Mucosa of descending colon (tissue), 3 donors: ENCODE measurements at regions not wholly inside any gene's neighbourhood (a gene's known extent, or its start where the extent isn't known, plus 50 kb on each side); places are given as distances from the start of the nearest gene placed in this dataset.

Experiments used
- ATAC-seq: fragments of 200-7000 bp; cut with Tn5 transposase; one replicate; pipeline ENCODE4 v1.9.1; 2020; ENCODE audit warnings: mild to moderate bottlenecking, moderate library complexity
- DNase-seq, 3 donors: peaks; one replicate each; pipeline ENCODE4 v3.0.0-alpha.2; 2020
- H3K36me3 ChIP-seq: fragments of 200-600 bp; one replicate; pipeline ENCODE4 v1.8.0; 2021; ENCODE audit warnings: low read depth, mild to moderate bottlenecking
- H3K4me1 ChIP-seq: fragments of 200-600 bp; one replicate; pipeline ENCODE4 v1.8.0; 2021; ENCODE audit warnings: low read depth, mild to moderate bottlenecking
- H3K4me3 ChIP-seq: fragments of 200-600 bp; one replicate; pipeline ENCODE4 v1.8.0; 2021; ENCODE audit warnings: mild to moderate bottlenecking
- H3K9me3 ChIP-seq: fragments of 200-600 bp; one replicate; pipeline ENCODE4 v1.8.0; 2021; ENCODE audit warnings: mild to moderate bottlenecking
- intact Hi-C, 2 donors: fragments of 100-400 bp; cut with DNase I in 1 of 2; cut with micrococcal nuclease in 1 of 2; formaldehyde crosslinking; loops; one replicate each; pipeline versions ENCODE4 v1.11.0 to v1.11.1; 2022; cut with DNase I, micrococcal nuclease
- TF ChIP-seq, protein P1 (sequence below): fragments of 200-600 bp; IDR thresholded peaks from one replicate; pipeline ENCODE4 v1.8.0; 2022; ENCODE audit warnings: antibody characterized with exemption, mild to moderate bottlenecking
- donor health status: DM: no; HTN: no; CAD: no; lungs with moderate emphysema.
- donor health status: DM: no; HTN: no; CAD: no.
- donor health status: DM: no; HTN: yes; CAD: no.

DNA sequence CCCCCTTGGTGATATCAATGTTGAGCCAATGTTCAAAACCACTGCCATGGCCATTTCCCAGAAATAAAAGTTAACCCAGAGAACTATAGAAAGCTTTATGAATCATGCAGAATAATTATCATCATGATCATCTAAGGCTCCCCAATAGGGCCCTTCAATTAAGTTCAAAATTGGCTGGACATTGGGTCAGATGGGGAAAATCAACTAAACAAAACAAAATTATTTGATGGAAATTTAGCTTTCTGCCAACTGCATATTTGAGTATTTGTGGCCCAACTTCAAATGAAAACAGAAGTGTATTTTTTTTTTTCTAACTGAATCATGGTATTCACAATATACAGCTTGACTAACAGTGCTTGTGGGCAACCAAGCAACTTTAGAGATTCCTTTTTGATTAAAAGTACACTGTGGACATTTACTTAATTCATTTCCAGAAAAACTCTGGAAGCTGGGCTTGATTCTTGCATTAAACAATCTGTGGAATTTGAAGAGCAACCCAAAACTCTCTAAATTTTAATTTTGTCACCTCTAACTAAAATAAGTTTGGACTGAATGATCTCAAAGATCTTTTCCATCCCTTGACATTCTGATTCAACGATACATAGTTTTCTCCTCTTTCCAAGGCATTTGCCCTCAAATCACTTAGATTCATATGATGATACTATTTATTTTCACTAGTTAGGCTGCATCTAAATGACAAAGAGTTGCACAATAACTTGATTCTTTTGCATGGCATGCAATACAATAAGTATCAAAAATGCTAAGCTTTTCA lies 203.2 kb downstream of the AHR start:
- TF ChIP-seq, protein P1, sequence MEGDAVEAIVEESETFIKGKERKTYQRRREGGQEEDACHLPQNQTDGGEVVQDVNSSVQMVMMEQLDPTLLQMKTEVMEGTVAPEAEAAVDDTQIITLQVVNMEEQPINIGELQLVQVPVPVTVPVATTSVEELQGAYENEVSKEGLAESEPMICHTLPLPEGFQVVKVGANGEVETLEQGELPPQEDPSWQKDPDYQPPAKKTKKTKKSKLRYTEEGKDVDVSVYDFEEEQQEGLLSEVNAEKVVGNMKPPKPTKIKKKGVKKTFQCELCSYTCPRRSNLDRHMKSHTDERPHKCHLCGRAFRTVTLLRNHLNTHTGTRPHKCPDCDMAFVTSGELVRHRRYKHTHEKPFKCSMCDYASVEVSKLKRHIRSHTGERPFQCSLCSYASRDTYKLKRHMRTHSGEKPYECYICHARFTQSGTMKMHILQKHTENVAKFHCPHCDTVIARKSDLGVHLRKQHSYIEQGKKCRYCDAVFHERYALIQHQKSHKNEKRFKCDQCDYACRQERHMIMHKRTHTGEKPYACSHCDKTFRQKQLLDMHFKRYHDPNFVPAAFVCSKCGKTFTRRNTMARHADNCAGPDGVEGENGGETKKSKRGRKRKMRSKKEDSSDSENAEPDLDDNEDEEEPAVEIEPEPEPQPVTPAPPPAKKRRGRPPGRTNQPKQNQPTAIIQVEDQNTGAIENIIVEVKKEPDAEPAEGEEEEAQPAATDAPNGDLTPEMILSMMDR, result no peak
- no peak for ATAC-seq
- H3K4me3 ChIP-seq, result no peak overlapping the region
- H3K9me3 ChIP-seq, result no peaks in the 10 kb centered on the region
- no peaks in the 10 kb centered on the region for H3K36me3 ChIP-seq
- no peak for DNase-seq
- intact Hi-C loops, result no loop called here
- peaks cover 5% of the 10 kb centered on the region for H3K4me1 ChIP-seq

DNA sequence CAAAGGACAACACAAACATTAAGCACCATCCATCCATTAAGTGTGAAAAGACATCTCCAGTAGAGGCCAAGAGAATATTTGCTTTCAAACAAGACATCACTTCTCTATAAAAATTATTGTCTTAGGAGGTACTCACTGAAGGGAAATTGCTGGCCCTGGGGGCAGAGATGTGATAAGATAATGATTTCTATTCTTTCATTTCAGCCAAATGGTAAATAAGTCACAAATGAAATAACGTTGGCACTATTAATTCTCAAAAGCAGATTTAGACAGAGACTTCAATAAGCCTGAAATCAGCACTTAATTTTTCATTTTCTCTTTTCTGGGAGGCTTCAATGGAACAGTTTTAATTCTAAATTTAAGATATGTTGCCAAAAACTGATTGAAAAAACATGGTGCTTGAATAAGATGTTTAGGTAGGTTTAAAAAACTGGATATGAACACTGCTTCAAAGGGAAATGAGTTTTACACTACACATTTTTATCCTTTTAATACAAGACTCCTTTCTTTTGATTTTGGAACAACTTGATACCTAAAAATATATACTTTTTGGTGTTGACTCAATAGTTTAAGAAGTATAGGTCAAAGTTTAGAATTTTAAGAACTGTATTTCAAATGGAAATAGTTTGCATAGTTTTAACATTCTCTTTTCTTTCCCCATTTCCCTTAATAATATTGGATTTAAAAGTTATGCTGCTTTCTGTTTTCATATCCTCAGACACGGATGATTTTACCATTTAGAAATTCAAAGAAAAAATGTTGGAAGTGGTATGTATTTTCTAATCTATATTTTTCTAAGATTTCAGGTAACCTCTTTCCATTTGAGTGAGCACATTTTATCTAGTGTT lies 204.0 kb downstream of the AHR start:
- intact Hi-C loops, result no loop called here
- H3K4me1 ChIP-seq, result peaks cover 5% of the 10 kb centered on the region
- TF ChIP-seq, protein P1, result no peak
- no peaks in the 10 kb centered on the region for H3K9me3 ChIP-seq
- ATAC-seq, result no peak
- no peak overlapping the region for H3K4me3 ChIP-seq
- no peak for DNase-seq
- H3K36me3 ChIP-seq, result no peaks in the 10 kb centered on the region

DNA sequence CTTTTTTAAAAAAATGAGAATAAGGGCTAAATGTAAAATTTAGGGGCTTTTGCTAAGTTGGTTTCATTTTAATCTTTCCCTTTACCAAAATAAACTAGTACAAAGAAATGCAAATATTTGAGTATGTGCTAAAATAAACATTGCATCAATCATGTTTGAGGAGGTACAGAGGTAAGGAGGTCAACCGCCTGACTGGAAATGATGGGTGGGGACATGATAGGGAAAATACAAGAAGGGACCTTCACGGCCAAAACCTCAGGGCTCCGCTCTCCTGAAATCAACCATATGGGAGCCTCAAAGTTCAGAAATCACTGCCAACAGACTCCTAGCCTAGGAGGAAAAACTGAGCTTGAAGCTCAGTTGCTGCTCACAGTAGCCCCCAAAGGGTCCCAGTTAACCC lies 207.6 kb downstream of the AHR start:
- DNase-seq (peak in 1 of 3 donors; percentile 80), ATAC-seq (peak; percentile 82)

DNA sequence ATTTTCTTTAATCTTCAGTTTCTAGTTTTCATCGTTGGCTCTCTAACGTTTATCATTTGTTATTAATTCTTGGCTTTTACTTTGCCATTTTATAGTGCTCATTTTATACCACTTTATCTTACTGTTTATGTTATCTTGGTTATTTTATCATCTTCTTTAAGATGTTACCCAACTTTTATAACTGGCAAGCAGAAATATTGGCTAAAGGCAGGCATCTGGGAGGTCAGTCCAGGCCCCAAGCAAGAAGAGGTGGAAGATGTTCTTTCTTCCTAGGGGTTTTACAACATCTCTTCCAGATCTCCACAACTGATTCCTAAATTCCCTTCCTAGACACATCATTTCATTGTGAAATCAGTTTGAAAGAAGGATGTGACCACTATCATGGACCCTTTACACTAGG lies 208.1 kb downstream of the AHR start:
- intact Hi-C loops, result no loop called here

More for the DNA sequence above, 207.6 kb downstream of the AHR start:
- intact Hi-C loops, result no loop called here
- Histone ChIP-seq H3K4me3 (no peak overlapping the region), H3K9me3 (no peaks in the 10 kb centered on the region), H3K36me3 (no peaks in the 10 kb centered on the region), H3K4me1 (peaks cover 5% of the 10 kb centered on the region)
- TF ChIP-seq, protein P1, result no peak

DNA sequence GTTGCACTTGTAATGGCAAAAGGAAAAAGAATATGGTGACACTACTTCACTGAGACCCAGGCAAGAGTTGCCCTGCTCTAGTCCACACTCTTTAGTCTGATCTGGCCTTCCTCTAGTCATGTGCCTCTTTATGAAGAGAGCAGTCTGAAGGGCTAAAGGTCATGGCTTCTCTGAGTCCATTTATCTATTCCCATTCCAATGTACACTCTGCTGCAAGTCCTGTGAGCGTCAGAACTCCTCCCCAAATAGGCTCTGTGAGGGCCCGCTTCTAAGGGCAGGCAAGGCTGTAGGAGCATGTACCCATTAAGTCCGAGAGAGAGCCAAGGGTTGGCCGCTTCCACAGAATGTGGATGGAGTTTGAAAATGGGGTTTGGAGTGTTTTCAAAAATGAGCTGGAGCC lies 209.3 kb downstream of the AHR start:
- ATAC-seq (peak; percentile 27), DNase-seq (no peak)
- Histone ChIP-seq H3K36me3 (no peaks in the 10 kb centered on the region), H3K4me1 (peaks cover 5% of the 10 kb centered on the region), H3K9me3 (no peaks in the 10 kb centered on the region), H3K4me3 (no peak overlapping the region)
- intact Hi-C loops, result no loop called here
- TF ChIP-seq, protein P1, result no peak

More for the DNA sequence above, 208.1 kb downstream of the AHR start:
- Histone ChIP-seq H3K9me3 (no peaks in the 10 kb centered on the region), H3K36me3 (no peaks in the 10 kb centered on the region), H3K4me1 (peaks cover 5% of the 10 kb centered on the region), H3K4me3 (no peak overlapping the region)
- no peak for DNase-seq
- no peak for ATAC-seq
- TF ChIP-seq, protein P1, result no peak
